CD14-positive monocyte (primary cell): ENCODE measurements at regions not wholly inside any gene's neighbourhood (a gene's known extent, or its start where the extent isn't known, plus 50 kb on each side); places are given as distances from the start of the nearest gene placed in this dataset.

Experiments used
- DNase-seq, 3 donors: peaks; one replicate each; pipeline ENCODE4 v3.0.0-alpha.2; 2011 to 2022
- H2AFZ ChIP-seq: 2 replicates; pipeline ENCODE4 v1.6.0; 2012; ENCODE audit warnings: mild to moderate bottlenecking, low read depth, low read length, inconsistent platforms; ENCODE audit not compliant: insufficient read depth, poor library complexity, severe bottlenecking
- H3K27ac ChIP-seq, 2 donors: 1 replicate in 1 of 2; 2 replicates in 1 of 2; pipeline ENCODE4 v1.5.1; 2012 to 2013; ENCODE audit warnings: low read length in 2 of 2, control low read depth in 1 of 2, inconsistent platforms in 1 of 2, low read depth in 1 of 2, mild to moderate bottlenecking in 1 of 2
- H3K27me3 ChIP-seq, 2 donors: one replicate each; pipeline versions ENCODE4 v1.6.0 to v1.6.1; 2011 to 2013; ENCODE audit warnings: low read length in 2 of 2; ENCODE audit not compliant: control insufficient read depth in 2 of 2, insufficient read depth in 2 of 2
- H3K36me3 ChIP-seq, 2 donors: replicated peaks in 1 of 2; 1 replicate in 1 of 2; 2 replicates in 1 of 2; pipeline versions ENCODE4 v1.5.1 to v1.6.1; 2012 to 2013; ENCODE audit warnings: low read length in 2 of 2, control low read depth in 1 of 2, inconsistent platforms in 1 of 2, mild to moderate bottlenecking in 1 of 2; ENCODE audit not compliant: insufficient read depth in 2 of 2, control insufficient read depth in 1 of 2
- H3K4me1 ChIP-seq, 2 donors: 1 replicate in 1 of 2; 2 replicates in 1 of 2; pipeline versions ENCODE4 v1.5.1 to v1.6.1; 2012 to 2013; ENCODE audit warnings: low read length in 2 of 2, control low read depth in 1 of 2, inconsistent platforms in 1 of 2, mild to moderate bottlenecking in 1 of 2, moderate library complexity in 1 of 2; ENCODE audit not compliant: insufficient read depth in 2 of 2, control insufficient read depth in 1 of 2
- H3K4me2 ChIP-seq: replicated peaks from 2 replicates; pipeline ENCODE3; 2012; ENCODE audit warnings: low read length, moderate library complexity, mild to moderate bottlenecking; ENCODE audit not compliant: poor library complexity, severe bottlenecking; ENCODE audit errors: extremely low read depth
- H3K4me3 ChIP-seq, 3 experiments: fragments of 200-600 bp in 1 of 3; sonication (generic) in 1 of 3; replicated peaks in 1 of 3; 1 replicate in 2 of 3; 2 replicates in 1 of 3; pipeline ENCODE4 v1.5.1; 2011 to 2013; ENCODE audit warnings: low read length in 3 of 3, mild to moderate bottlenecking in 3 of 3, control low read depth in 2 of 3, low read depth in 2 of 3, inconsistent platforms in 1 of 3, moderate library complexity in 1 of 3
- H3K79me2 ChIP-seq: 2 replicates; pipeline ENCODE4 v1.6.0; 2012; ENCODE audit warnings: mild to moderate bottlenecking, control low read depth, inconsistent platforms, low read length, moderate library complexity; ENCODE audit not compliant: insufficient read depth
- H3K9ac ChIP-seq: 2 replicates; pipeline ENCODE4 v1.6.0; 2017; ENCODE audit warnings: low read length, mild to moderate bottlenecking; ENCODE audit not compliant: insufficient read depth, poor library complexity, severe bottlenecking
- H3K9me3 ChIP-seq, 2 donors: replicated peaks in 1 of 2; 1 replicate in 1 of 2; 2 replicates in 1 of 2; pipeline versions ENCODE4 v1.5.1 to v1.6.1; 2012 to 2013; ENCODE audit warnings: low read length in 2 of 2, control low read depth in 1 of 2; ENCODE audit not compliant: control insufficient read depth in 1 of 2, insufficient read depth in 1 of 2
- H4K20me1 ChIP-seq: 2 replicates; pipeline ENCODE4 v1.6.0; 2012; ENCODE audit warnings: mild to moderate bottlenecking, low read length, control low read depth, moderate library complexity; ENCODE audit not compliant: insufficient read depth
- H3K27ac Mint-ChIP-seq, 7 donors: one replicate each; pipeline ENCODE4 v1.8.0; 2020; ENCODE audit warnings: mild to moderate bottlenecking in 7 of 7, mixed read lengths in 7 of 7, moderate library complexity in 6 of 7, inconsistent platforms in 2 of 7
- H3K27me3 Mint-ChIP-seq, 3 donors: one replicate each; pipeline ENCODE4 v1.8.0; 2021 to 2022; ENCODE audit warnings: low read depth in 3 of 3, mild to moderate bottlenecking in 3 of 3, mixed read lengths in 3 of 3, moderate library complexity in 3 of 3, inconsistent platforms in 1 of 3
- H3K36me3 Mint-ChIP-seq, 2 donors: one replicate each; pipeline ENCODE4 v1.8.0; 2020; ENCODE audit warnings: mixed read lengths in 2 of 2, inconsistent platforms in 1 of 2, mild to moderate bottlenecking in 1 of 2
- H3K4me1 Mint-ChIP-seq: one replicate; pipeline ENCODE4 v1.8.0; 2020; ENCODE audit warnings: mild to moderate bottlenecking, mixed read lengths
- H3K4me3 Mint-ChIP-seq, 2 donors: one replicate each; pipeline ENCODE4 v1.8.0; 2020; ENCODE audit warnings: mild to moderate bottlenecking in 2 of 2, mixed read lengths in 2 of 2, moderate library complexity in 1 of 2
- H3K9me3 Mint-ChIP-seq, 7 donors: one replicate each; pipeline ENCODE4 v1.8.0; 2020 to 2022; ENCODE audit warnings: mixed read lengths in 7 of 7, mild to moderate bottlenecking in 6 of 7, moderate library complexity in 6 of 7, inconsistent platforms in 2 of 7
- CTCF ChIP-seq: fragments of 200-600 bp; IDR thresholded peaks from one replicate; pipeline ENCODE4 v1.8.0; 2022; ENCODE audit warnings: antibody characterized with exemption, mild to moderate bottlenecking
- WGBS: methylation state at CpG from one replicate; pipeline ENCODE4 v1.1.5; 2013; ENCODE audit warnings: missing lambda C conversion rate; ENCODE audit not compliant: insufficient coverage; 5-methylcytosine and 5-hydroxymethylcytosine counted together
- intact Hi-C, 2 donors: fragments of 100-400 bp; cut with micrococcal nuclease; formaldehyde crosslinking; loops; one replicate each; pipeline versions ENCODE4 v1.15.0 to v1.15.1; 2023

- H3K4me3 Mint-ChIP-seq, result no peak overlapping the region
- Histone ChIP-seq H3K36me3 (no peaks in the 10 kb centered on the region), H3K79me2 (no peaks in the 10 kb centered on the region), H3K27ac (no peak overlapping the region), H3K4me3 (no peak overlapping the region), H3K9me3 (peaks cover 20 to 35% of the 10 kb centered on the region in 2 donors), H4K20me1 (no peaks in the 10 kb centered on the region), H3K4me1 (no peaks in the 10 kb centered on the region), H3K4me2 (no peak overlapping the region), H3K9ac (no peak overlapping the region), H2AFZ (no peak overlapping the region), H3K27me3 (no peaks in the 10 kb centered on the region)
- H3K27ac Mint-ChIP-seq, result no peak overlapping the region
- no peak for DNase-seq
- no peak for TF ChIP-seq CTCF
- peaks cover 16 to 30% (median 19%) of the 10 kb centered on the region in 7 donors for H3K9me3 Mint-ChIP-seq
- no peaks in the 10 kb centered on the region for H3K36me3 Mint-ChIP-seq
- WGBS, result 58% methylated on average over 4 of the region's 4 CpGs
- H3K27me3 Mint-ChIP-seq, result no peaks in the 10 kb centered on the region
- intact Hi-C loops, result no loop called here
- H3K4me1 Mint-ChIP-seq, result peaks cover 2% of the 10 kb centered on the region
Measured at GRCh38 chr12:126762150-126762549, 1504.8 kb upstream of the TMEM132C start.

- H3K79me2 ChIP-seq, result no peaks in the 10 kb centered on the region
- Mint-ChIP-seq H3K27me3 (no peaks in the 10 kb centered on the region), H3K4me3 (no peak overlapping the region), H3K27ac (no peak overlapping the region), H3K9me3 (peaks cover 17 to 38% (median 21%) of the 10 kb centered on the region in 7 donors), H3K36me3 (no peaks in the 10 kb centered on the region), H3K4me1 (peaks cover 2% of the 10 kb centered on the region)
- H3K36me3 ChIP-seq, result no peaks in the 10 kb centered on the region
- no peak overlapping the region for H3K27ac ChIP-seq
- H3K4me1 ChIP-seq, result no peaks in the 10 kb centered on the region
- H4K20me1 ChIP-seq, result no peaks in the 10 kb centered on the region
- H3K27me3 ChIP-seq, result no peaks in the 10 kb centered on the region
- WGBS, result no CpG with 5 or more reads among the region's 2 CpGs
- intact Hi-C loops, result no loop called here
- no peak overlapping the region for H2AFZ ChIP-seq
- H3K4me2 ChIP-seq, result no peak overlapping the region
- DNase-seq, result no peak
- H3K9me3 ChIP-seq, result peaks cover 30 to 38% of the 10 kb centered on the region in 2 donors
- no peak overlapping the region for H3K9ac ChIP-seq
- H3K4me3 ChIP-seq, result no peak overlapping the region
- TF ChIP-seq CTCF, result no peak
Measured at GRCh38 chr12:126763359-126763758, 1503.6 kb upstream of the TMEM132C start.
